ENCODE measurements at regions not wholly inside any gene's neighbourhood (a gene's known extent, or its start where the extent isn't known, plus 50 kb on each side); places are given as distances from the start of the nearest gene placed in this dataset.

DNA sequence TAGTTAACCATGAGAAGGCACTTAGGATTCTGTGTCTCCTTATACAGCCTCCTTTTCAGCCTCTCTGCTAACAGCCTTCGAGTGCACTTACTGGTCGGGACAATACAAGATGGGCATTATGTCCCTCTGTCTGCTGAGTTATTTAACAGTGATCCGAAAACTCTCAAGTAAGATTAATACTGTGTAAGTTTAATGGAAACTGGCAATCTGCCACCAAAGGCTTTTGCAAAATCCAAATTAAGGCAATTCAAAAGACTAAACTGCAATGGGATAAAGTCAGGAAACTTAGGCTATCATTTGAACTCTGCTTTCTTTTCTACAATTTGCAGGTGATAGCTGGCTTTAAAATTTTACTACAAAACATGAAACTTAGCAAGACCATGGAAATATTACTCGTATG is 477.8 kb downstream of the TFEC start:
- H3K4me3 ChIP-seq (ENCODE audit: low read depth, low read length): no peak overlapping the region
- no peaks in the 10 kb centered on the region for H3K36me3 ChIP-seq (ENCODE audit: control insufficient read depth, insufficient read depth, low read length)
- no peaks in the 10 kb centered on the region for H3K27me3 ChIP-seq (ENCODE audit: control insufficient read depth, insufficient read depth, low read length)
- no peak for DNase-seq (ENCODE audit: low read depth)
- TF ChIP-seq, protein P1, sequence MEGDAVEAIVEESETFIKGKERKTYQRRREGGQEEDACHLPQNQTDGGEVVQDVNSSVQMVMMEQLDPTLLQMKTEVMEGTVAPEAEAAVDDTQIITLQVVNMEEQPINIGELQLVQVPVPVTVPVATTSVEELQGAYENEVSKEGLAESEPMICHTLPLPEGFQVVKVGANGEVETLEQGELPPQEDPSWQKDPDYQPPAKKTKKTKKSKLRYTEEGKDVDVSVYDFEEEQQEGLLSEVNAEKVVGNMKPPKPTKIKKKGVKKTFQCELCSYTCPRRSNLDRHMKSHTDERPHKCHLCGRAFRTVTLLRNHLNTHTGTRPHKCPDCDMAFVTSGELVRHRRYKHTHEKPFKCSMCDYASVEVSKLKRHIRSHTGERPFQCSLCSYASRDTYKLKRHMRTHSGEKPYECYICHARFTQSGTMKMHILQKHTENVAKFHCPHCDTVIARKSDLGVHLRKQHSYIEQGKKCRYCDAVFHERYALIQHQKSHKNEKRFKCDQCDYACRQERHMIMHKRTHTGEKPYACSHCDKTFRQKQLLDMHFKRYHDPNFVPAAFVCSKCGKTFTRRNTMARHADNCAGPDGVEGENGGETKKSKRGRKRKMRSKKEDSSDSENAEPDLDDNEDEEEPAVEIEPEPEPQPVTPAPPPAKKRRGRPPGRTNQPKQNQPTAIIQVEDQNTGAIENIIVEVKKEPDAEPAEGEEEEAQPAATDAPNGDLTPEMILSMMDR (IDR thresholded peaks at IDR 0.05; ENCODE audit: insufficient read depth, low read length, poor library complexity, severe bottlenecking): no peak

DNA sequence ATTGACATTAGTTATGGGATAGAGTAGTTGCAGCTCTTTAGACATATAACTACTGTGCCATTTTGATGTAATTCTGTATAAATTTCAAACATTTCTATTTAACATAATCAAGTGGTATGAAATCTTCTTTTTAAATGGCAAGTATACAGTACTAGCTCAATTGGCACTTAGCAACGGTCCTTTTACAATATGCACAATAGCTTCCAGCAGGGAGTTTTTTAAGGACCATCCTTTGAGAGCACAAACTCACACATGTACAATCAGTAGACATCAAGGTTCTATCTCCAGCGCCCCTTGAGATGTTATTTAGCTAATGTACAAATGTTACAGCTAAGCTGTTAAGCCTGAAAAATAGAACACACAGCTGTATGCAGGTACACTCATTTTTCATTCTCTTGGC is 480.7 kb downstream of the TFEC start:
- H3K4me3 ChIP-seq (ENCODE audit: low read depth, low read length): no peak overlapping the region
- TF ChIP-seq, protein P1 (IDR thresholded peaks at IDR 0.05; ENCODE audit: insufficient read depth, low read length, poor library complexity, severe bottlenecking): no peak
- no peaks in the 10 kb centered on the region for H3K36me3 ChIP-seq (ENCODE audit: control insufficient read depth, insufficient read depth, low read length)
- no peak for DNase-seq (ENCODE audit: low read depth)
- no peaks in the 10 kb centered on the region for H3K27me3 ChIP-seq (ENCODE audit: control insufficient read depth, insufficient read depth, low read length)

DNA sequence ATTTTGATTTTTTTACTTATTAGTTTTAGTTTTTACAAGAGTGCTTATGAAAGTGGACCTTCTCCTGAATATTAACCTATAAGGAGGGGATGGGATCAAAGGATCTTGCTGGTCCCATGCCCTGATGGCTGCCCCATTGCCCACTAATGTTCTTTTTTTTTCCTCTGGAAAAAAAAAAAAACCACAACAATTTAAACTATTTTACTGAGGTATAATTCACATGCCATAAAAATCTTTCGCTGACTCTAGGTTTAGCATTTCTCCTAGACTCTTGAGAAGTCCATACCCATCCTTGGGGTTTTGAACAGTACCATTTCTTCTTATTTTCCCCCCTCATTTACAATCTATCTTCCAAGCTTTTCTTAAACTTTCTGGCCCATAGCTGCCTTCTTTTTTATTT is 481.8 kb downstream of the TFEC start:
- DNase-seq (ENCODE audit: low read depth): peak; percentile 1
- H3K27me3 ChIP-seq (ENCODE audit: control insufficient read depth, insufficient read depth, low read length): no peaks in the 10 kb centered on the region

DNA sequence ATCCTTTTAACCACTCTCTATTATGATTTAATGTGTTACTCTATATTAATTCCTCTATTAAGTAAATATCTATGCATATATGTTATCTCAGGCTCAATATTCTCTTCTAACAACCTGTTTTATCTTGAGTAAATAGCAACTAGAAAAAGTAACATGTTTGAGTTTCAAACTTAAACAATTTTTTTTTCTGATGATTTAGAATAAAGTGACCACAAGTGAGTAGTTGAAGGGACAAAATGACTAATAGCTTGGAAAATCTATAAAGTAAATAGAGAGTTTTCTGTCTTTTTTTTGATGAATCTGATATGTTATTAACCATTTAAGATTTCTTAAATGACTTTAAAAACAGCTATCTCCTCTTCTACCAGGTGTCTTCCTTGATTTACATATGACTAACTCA is 483.8 kb downstream of the TFEC start:
- H3K4me3 ChIP-seq (ENCODE audit: low read depth, low read length): no peak overlapping the region
- TF ChIP-seq, protein P1 (IDR thresholded peaks at IDR 0.05; ENCODE audit: insufficient read depth, low read length, poor library complexity, severe bottlenecking): no peak
- DNase-seq (ENCODE audit: low read depth): no peak
- H3K27me3 ChIP-seq (ENCODE audit: control insufficient read depth, insufficient read depth, low read length): no peaks in the 10 kb centered on the region
- H3K36me3 ChIP-seq (ENCODE audit: control insufficient read depth, insufficient read depth, low read length): no peaks in the 10 kb centered on the region

More for the DNA sequence above, 481.8 kb downstream of the TFEC start:
- TF ChIP-seq, protein P1 (IDR thresholded peaks at IDR 0.05; ENCODE audit: insufficient read depth, low read length, poor library complexity, severe bottlenecking): no peak
- H3K4me3 ChIP-seq (ENCODE audit: low read depth, low read length): no peak overlapping the region
- no peaks in the 10 kb centered on the region for H3K36me3 ChIP-seq (ENCODE audit: control insufficient read depth, insufficient read depth, low read length)

DNA sequence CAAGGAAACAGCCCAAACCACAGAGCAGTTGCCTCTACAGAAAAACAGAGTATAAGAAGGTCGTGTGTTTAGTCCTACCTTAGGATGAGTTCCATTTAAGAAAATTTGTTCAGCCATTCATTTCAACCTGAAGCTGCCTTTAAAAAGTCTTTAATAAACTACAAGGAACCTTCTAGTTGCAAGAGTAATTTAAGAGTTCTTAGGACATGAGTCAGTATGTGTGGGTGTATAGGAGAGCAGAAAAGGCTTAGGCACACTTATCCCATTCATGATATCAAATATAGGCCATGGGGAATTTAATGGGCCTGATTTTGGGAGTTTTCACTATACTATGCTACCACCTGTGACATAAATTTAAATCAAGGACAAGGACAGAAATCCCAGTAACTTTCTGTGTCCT is 496.8 kb downstream of the TFEC start:
- TF ChIP-seq, protein P1 (IDR thresholded peaks at IDR 0.05; ENCODE audit: insufficient read depth, low read length, poor library complexity, severe bottlenecking): no peak
- H3K27me3 ChIP-seq (ENCODE audit: control insufficient read depth, insufficient read depth, low read length): no peaks in the 10 kb centered on the region
- H3K4me3 ChIP-seq (ENCODE audit: low read depth, low read length): no peak overlapping the region
- peak; percentile 7 for DNase-seq (ENCODE audit: low read depth)
- no peaks in the 10 kb centered on the region for H3K36me3 ChIP-seq (ENCODE audit: control insufficient read depth, insufficient read depth, low read length)

DNA sequence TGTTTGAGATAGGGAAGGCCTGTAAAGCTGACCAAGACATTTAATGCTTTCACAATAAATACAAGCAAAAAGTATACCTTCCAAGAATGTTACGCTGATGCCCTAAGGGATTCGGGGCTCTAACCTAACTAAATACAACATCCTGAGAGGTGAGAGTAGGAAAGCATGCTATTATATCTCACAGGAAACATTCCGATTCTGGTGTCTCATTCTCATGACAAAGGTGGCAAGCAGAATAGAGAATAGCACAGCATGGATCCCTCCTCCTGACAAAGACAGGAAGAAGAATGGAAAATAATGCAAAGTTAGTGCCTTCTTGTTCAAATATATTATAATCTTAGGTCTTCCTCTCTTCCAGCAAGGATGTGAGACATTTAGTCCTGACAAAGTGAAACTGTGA is 504.3 kb downstream of the TFEC start:
- H3K27me3 ChIP-seq (ENCODE audit: control insufficient read depth, insufficient read depth, low read length): no peaks in the 10 kb centered on the region
- TF ChIP-seq, protein P1 (IDR thresholded peaks at IDR 0.05; ENCODE audit: insufficient read depth, low read length, poor library complexity, severe bottlenecking): no peak
- no peak for DNase-seq (ENCODE audit: low read depth)
- no peak overlapping the region for H3K4me3 ChIP-seq (ENCODE audit: low read depth, low read length)
- H3K36me3 ChIP-seq (ENCODE audit: control insufficient read depth, insufficient read depth, low read length): no peaks in the 10 kb centered on the region
